NT2/D1 (cell line): ENCODE measurements at regions not wholly inside any gene's neighbourhood (a gene's known extent, or its start where the extent isn't known, plus 50 kb on each side); places are given as distances from the start of the nearest gene placed in this dataset.

Experiments used
- DNase-seq: peaks from one replicate; pipeline ENCODE4 v3.0.0-alpha.2; 2011; ENCODE audit warnings: low read depth, low spot score
- H3K27me3 ChIP-seq: 2 replicates; pipeline ENCODE4 v1.6.0; 2011; ENCODE audit warnings: mild to moderate bottlenecking; ENCODE audit not compliant: insufficient read length, insufficient read depth
- H3K36me3 ChIP-seq: 2 replicates; pipeline ENCODE4 v1.6.1; 2011; ENCODE audit warnings: mild to moderate bottlenecking, low read length, mixed read lengths; ENCODE audit not compliant: insufficient read depth, insufficient read length
- H3K4me1 ChIP-seq: 2 replicates; pipeline ENCODE4 v1.5.1; 2011; ENCODE audit not compliant: insufficient read depth, insufficient read length
- H3K4me3 ChIP-seq: 2 replicates; pipeline ENCODE4 v1.5.1; 2011; ENCODE audit warnings: low read depth; ENCODE audit not compliant: insufficient read length
- H3K9ac ChIP-seq: 2 replicates; pipeline ENCODE4 v1.6.0; 2011; ENCODE audit warnings: low read depth; ENCODE audit not compliant: insufficient read length
- H3K9me3 ChIP-seq: 2 replicates; pipeline ENCODE4 v1.5.1; 2011; ENCODE audit warnings: mild to moderate bottlenecking, low read length; ENCODE audit not compliant: insufficient read depth
- SUZ12 ChIP-seq: IDR thresholded peaks from 2 replicates; pipeline ENCODE4 v1.6.1; 2011; ENCODE audit not compliant: insufficient read length, insufficient read depth; ENCODE audit errors: extremely low read depth
- YY1 ChIP-seq: IDR thresholded peaks from 2 replicates; pipeline ENCODE4 v1.6.1; 2011; ENCODE audit not compliant: insufficient read length, insufficient read depth
- ZNF274 ChIP-seq: IDR thresholded peaks from 2 replicates; pipeline ENCODE4 v1.6.1; 2011; ENCODE audit warnings: mild to moderate bottlenecking, low read depth, low read length

- DNase-seq: no peak
- peaks cover 10% of the 10 kb centered on the region for H3K36me3 ChIP-seq
- H3K4me1 ChIP-seq: no peaks in the 10 kb centered on the region
- H3K9me3 ChIP-seq: no peaks in the 10 kb centered on the region
- no peak for TF ChIP-seq ZNF274
- TF ChIP-seq YY1: no peak
- no peak for TF ChIP-seq SUZ12
- no peak overlapping the region for H3K9ac ChIP-seq
- H3K4me3 ChIP-seq: no peak overlapping the region
- H3K27me3 ChIP-seq: no peaks in the 10 kb centered on the region
Observed at GRCh38 chr6:37115236-37115895, 54.6 kb upstream of the PIM1 start.

GRCh38 chr6:37116326-37116725 is 53.6 kb upstream of the PIM1 start:
- DNase-seq: no peak
- Histone ChIP-seq H3K9me3 (no peaks in the 10 kb centered on the region), H3K27me3 (no peaks in the 10 kb centered on the region), H3K36me3 (peaks cover 10% of the 10 kb centered on the region), H3K4me1 (no peaks in the 10 kb centered on the region), H3K4me3 (no peak overlapping the region), H3K9ac (no peak overlapping the region)
- TF ChIP-seq YY1 (no peak), SUZ12 (no peak), ZNF274 (no peak)

GRCh38 chr6:37119387-37119886 is 50.5 kb upstream of the PIM1 start:
- Histone ChIP-seq H3K9ac (no peak overlapping the region), H3K27me3 (no peaks in the 10 kb centered on the region), H3K4me3 (no peak overlapping the region), H3K4me1 (peaks cover 7% of the 10 kb centered on the region), H3K9me3 (no peaks in the 10 kb centered on the region), H3K36me3 (peaks cover 14% of the 10 kb centered on the region)
- no peak for TF ChIP-seq YY1
- no peak for TF ChIP-seq SUZ12
- TF ChIP-seq ZNF274: no peak
- DNase-seq: no peak
